Activated CD4-positive, alpha-beta memory T cell treated with anti-CD3 and anti-CD28 coated beads, Interleukin-2, amount 10 ng/mL, durations not matched to agents 7 days and 5 days (primary cell): ENCODE measurements at regions not wholly inside any gene's neighbourhood (a gene's known extent, or its start where the extent isn't known, plus 50 kb on each side); places are given as distances from the start of the nearest gene placed in this dataset.
"Not testable (repeated sequence)": the region's sequence is repeated elsewhere in the genome, so short reads cannot be mapped to it uniquely, and the experiment has no call there.

Source experiments
- CTCF ChIA-PET: fragments of 350-600 bp; sonication (Branson Sonifier 250); formaldehyde crosslinking; loops from one replicate; lab custom pipeline; 2021; ENCODE audit warnings: antibody characterized with exemption, inconsistent platforms; lab: Charles Lee
- POLR2A ChIA-PET: fragments of 350-600 bp; sonication (Branson Sonifier 250); formaldehyde crosslinking; loops from one replicate; lab custom pipeline; 2021; ENCODE audit warnings: antibody characterized with exemption; lab: Charles Lee
- DNase-seq: peaks from one replicate; pipeline ENCODE4 v3.0.0-alpha.2; 2020
- H3K27ac Mint-ChIP-seq: one replicate; pipeline ENCODE4 v1.8.0; 2021; ENCODE audit warnings: mild to moderate bottlenecking, mixed read lengths
- H3K27me3 Mint-ChIP-seq: one replicate; pipeline ENCODE4 v1.8.0; 2021; ENCODE audit warnings: mixed read lengths
- H3K36me3 Mint-ChIP-seq: one replicate; pipeline ENCODE4 v1.8.0; 2021; ENCODE audit warnings: low read depth, mixed read lengths
- H3K4me1 Mint-ChIP-seq: one replicate; pipeline ENCODE4 v1.8.0; 2021; ENCODE audit warnings: mixed read lengths
- H3K4me3 Mint-ChIP-seq: one replicate; pipeline ENCODE4 v1.8.0; 2021; ENCODE audit warnings: mild to moderate bottlenecking, mixed read lengths
- H3K9me3 Mint-ChIP-seq: one replicate; pipeline ENCODE4 v1.8.0; 2021; ENCODE audit warnings: mixed read lengths

DNA sequence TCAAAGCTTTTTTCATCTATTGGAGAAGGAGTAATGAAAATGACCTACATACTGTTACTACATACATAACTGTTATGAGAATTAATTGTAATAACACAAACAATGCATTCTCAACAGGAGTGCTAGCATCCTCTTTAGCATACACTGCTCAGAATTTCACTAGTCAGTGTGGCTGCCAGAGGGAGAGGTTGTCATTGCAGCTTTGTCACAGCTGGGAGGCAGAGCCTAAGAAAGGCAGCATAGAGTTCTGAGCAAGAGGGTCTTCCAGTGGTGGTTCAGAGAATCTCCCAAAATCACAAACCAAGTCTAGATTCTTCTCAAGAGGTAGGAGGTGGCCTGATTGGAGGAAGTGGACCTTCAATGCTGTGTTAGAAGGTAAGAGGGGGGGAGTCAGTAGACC lies 286.7 kb upstream of the CYRIA start:
- ChIA-PET CTCF (no interaction called here), POLR2A (no interaction called here)
- DNase-seq = no peak
- no peak overlapping the region for H3K4me3 Mint-ChIP-seq
- H3K4me1 Mint-ChIP-seq = no peaks in the 10 kb centered on the region
- H3K27me3 Mint-ChIP-seq = no peaks in the 10 kb centered on the region
- no peaks in the 10 kb centered on the region for H3K9me3 Mint-ChIP-seq
- no peak overlapping the region for H3K27ac Mint-ChIP-seq
- H3K36me3 Mint-ChIP-seq = no peaks in the 10 kb centered on the region

DNA sequence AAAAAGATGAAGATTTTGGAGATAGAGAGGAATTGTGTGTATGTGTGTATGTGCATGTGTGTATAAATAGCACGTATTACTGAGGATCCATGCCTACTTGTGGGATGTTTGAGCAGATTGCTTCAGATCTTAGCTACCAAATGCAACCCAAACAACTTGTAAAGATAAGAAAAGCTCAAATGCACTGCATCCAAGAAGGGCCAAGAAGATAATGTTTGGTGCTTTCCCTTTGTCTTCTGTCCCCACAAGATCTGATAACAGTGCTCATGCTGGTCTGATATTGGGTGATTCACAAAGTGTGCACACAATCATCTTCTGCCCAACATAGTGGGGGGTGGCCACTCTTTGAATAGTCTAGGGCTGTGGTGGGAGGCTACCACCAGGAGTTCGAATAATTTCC lies 284.8 kb upstream of the CYRIA start:
- Mint-ChIP-seq H3K27me3 (no peaks in the 10 kb centered on the region), H3K27ac (no peak overlapping the region), H3K9me3 (no peaks in the 10 kb centered on the region), H3K36me3 (no peaks in the 10 kb centered on the region), H3K4me1 (no peaks in the 10 kb centered on the region), H3K4me3 (no peak overlapping the region)
- ChIA-PET CTCF (no interaction called here), POLR2A (no interaction called here)
- no peak for DNase-seq

DNA sequence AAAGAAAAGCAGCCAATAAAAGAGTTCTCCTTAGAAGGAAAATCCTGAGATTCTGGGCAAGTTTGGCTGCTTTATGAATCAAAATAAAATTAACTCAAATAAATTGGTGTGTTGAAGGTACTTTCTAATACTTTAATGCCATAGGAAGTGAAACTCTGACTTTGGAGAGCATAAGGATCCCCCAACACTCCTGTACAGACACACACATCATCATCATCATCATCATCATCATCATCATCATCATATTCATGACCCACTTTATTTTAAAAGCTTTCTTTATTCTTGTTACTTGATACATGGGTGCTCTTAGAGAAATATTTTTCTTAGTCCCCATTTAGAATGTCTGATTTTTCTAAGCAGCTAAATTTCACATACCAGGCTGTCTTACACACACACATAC lies 283.1 kb upstream of the CYRIA start:
- H3K27me3 Mint-ChIP-seq = no peaks in the 10 kb centered on the region
- no peaks in the 10 kb centered on the region for H3K4me1 Mint-ChIP-seq
- ChIA-PET CTCF (no interaction called here), POLR2A (no interaction called here)
- H3K27ac Mint-ChIP-seq = no peak overlapping the region
- H3K4me3 Mint-ChIP-seq = no peak overlapping the region
- no peak for DNase-seq
- H3K36me3 Mint-ChIP-seq = no peaks in the 10 kb centered on the region
- H3K9me3 Mint-ChIP-seq = no peaks in the 10 kb centered on the region

DNA sequence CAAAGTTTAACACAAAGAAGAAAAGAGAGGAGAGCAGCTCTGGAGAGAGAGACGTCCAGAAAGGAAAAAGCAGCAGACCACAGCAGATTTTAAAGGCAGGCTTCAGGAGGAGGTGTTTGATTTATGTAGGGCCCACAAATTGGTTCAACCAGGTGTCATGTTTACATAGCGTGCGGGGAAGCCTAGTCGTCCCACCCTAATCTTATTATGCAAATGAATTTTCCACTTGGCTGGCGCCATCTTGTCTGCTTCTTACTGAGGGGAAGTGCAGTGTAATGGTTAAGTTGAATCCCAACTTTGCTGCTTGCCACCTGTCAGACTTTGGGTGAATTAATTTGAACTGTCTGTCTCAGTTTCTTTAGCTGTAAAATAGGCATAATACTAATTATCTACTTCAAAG lies 282.4 kb upstream of the CYRIA start:
- ChIA-PET CTCF (no interaction called here), POLR2A (no interaction called here)
- Mint-ChIP-seq H3K36me3 (no peaks in the 10 kb centered on the region), H3K4me3 (no peak overlapping the region), H3K9me3 (no peaks in the 10 kb centered on the region), H3K4me1 (no peaks in the 10 kb centered on the region), H3K27ac (no peak overlapping the region), H3K27me3 (no peaks in the 10 kb centered on the region)
- no peak for DNase-seq

DNA sequence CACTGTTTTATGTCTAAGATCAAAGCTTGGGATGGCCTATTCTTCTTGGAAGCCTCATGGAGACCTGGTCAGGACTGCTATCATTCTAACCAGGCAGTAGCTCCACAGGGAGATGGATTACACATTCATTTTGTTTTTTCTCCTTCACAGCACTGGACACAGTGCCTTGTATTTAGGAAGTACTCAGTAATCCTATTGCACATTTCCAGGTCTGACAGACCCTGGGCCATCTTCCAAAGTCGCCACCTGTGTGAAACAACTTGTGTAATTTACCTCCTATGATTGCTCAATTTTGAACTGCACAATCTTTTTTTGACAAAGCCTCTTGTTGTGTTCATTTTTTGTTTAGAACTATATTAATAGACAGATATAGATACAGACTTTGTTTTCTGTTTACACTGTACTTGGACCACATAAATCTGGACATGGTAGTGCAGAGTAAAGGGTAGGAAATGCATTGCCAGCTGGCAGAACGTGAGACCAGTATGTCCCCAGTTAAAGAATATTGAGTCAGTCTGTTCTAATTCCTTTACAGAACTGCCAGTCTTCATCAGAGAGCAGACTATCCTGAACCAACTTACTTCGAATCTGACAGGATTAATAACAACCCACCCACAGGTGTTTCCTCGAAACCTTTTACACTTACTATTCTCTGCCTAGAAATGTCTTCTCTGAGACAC lies 277.8 kb upstream of the CYRIA start:
- H3K9me3 Mint-ChIP-seq = peaks cover 5% of the 10 kb centered on the region
- ChIA-PET POLR2A (no interaction called here), CTCF (no interaction called here)
- H3K27ac Mint-ChIP-seq = no peak overlapping the region
- no peaks in the 10 kb centered on the region for H3K36me3 Mint-ChIP-seq
- no peak for DNase-seq
- no peak overlapping the region for H3K4me3 Mint-ChIP-seq
- no peaks in the 10 kb centered on the region for H3K27me3 Mint-ChIP-seq
- H3K4me1 Mint-ChIP-seq = no peaks in the 10 kb centered on the region

DNA sequence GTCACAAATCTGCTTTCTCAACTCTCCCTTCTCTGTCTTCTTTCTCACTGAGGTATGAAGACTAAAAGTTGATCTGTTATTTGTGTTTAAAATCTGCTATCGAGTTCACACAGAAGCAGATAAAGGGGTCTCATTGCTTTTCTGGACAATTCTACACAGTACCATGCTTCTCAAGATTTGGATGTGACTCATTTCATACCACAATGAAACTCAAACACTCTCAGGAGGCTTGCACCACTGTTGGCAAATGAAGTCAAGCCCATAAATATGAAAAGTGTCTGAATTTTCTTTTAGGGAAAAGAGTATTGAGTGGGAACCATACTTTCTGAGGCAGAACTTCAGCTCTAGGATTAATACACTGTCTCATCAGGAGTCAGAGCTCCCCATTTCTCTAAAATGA lies 274.6 kb upstream of the CYRIA start:
- H3K9me3 Mint-ChIP-seq = peaks cover 9% of the 10 kb centered on the region
- no peaks in the 10 kb centered on the region for H3K36me3 Mint-ChIP-seq
- H3K27ac Mint-ChIP-seq = no peak overlapping the region
- no peaks in the 10 kb centered on the region for H3K4me1 Mint-ChIP-seq
- ChIA-PET CTCF (no interaction called here), POLR2A (no interaction called here)
- no peak overlapping the region for H3K4me3 Mint-ChIP-seq
- no peaks in the 10 kb centered on the region for H3K27me3 Mint-ChIP-seq
- DNase-seq = no peak

DNA sequence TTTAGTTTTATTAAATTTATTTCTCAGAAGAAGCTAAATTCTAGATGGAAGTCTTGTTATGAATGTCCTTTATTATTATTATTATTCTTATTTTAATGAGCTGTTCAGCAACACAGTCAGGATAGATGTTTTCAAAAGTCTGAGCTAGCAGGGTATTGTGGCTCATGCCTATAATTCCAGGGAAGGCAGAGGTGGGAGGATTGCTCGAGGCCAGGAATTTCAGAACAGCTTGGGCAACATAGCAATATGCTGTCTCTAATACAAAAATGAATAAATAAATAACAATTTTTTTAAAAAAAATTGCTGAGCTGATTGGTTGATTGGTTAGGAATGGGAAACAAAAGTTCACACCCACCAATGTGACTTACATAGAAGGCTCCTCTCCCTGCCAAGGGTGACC lies 274.1 kb upstream of the CYRIA start:
- ChIA-PET POLR2A (no interaction called here), CTCF (no interaction called here)
- H3K36me3 Mint-ChIP-seq = no peaks in the 10 kb centered on the region
- no peaks in the 10 kb centered on the region for H3K4me1 Mint-ChIP-seq
- no peak for DNase-seq
- no peak overlapping the region for H3K27ac Mint-ChIP-seq
- no peaks in the 10 kb centered on the region for H3K27me3 Mint-ChIP-seq
- H3K9me3 Mint-ChIP-seq = peaks cover 9% of the 10 kb centered on the region
- no peak overlapping the region for H3K4me3 Mint-ChIP-seq

DNA sequence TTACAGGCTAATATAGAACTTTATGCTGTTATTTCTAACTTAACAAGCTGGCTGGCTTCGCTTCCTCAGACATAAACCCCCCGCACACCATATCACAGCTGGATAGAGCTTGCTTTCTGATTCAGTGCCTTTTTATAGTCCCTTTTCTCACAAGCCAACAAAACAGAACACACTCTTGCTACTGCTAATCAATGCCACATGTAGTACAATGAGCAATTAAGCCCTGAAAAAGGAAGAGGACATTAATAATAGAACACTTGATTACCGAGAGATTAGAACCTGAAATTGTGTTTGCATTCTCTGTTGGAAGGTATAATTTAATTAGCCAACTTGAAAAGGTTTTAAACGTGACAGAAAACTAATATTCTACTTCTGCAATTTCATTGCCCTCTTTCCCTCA lies 267.7 kb upstream of the CYRIA start:
- POLR2A ChIA-PET = no interaction called here
- no peak for DNase-seq

DNA sequence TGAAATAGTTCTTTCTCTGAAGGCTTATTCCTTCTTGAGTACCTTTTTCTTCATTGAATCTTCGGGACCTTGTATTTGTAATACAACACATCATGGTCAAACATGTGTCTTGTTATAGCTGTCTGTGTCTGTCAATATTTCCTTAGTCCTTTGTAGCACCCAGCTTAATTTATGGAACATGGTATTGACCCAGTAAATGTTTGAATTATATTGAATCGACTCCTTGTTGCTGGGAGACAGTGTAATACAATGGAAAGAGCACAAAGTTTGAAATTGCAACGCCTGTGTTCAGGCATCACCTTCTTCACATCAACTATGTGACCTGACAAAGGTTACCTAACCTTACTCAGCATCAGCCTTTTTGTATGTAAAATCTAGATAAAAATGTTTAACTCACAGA lies 267.2 kb upstream of the CYRIA start:
- Mint-ChIP-seq H3K4me3 (no peak overlapping the region), H3K27ac (no peak overlapping the region), H3K36me3 (no peaks in the 10 kb centered on the region), H3K27me3 (no peaks in the 10 kb centered on the region), H3K4me1 (no peaks in the 10 kb centered on the region), H3K9me3 (peaks cover 5% of the 10 kb centered on the region)
- no peak for DNase-seq
- POLR2A ChIA-PET = no interaction called here
- CTCF ChIA-PET = no interaction called here

More for the DNA sequence above, 267.7 kb upstream of the CYRIA start:
- Mint-ChIP-seq H3K4me3 (no peak overlapping the region), H3K4me1 (no peaks in the 10 kb centered on the region), H3K27me3 (no peaks in the 10 kb centered on the region), H3K9me3 (peaks cover 5% of the 10 kb centered on the region), H3K27ac (no peak overlapping the region), H3K36me3 (no peaks in the 10 kb centered on the region)
- CTCF ChIA-PET = no interaction called here

DNA sequence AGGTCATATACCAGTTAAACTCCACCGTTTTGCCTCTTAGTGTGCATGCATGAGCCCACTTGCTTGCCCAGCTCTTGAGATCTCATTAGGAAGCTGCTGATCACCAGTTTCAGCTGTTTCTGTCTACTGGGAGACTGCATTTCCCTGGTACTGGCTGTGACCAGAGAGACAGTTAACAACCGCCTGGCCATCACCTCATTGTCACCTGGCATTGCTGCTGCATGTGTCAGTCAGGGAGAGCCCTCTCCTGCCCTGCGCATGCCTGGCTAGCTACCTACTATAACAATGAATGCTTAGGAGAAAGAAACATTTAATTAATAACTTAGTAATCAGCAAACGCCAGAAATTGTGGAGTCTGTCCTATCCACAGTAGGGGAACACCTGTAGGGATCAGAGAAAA lies 265.8 kb upstream of the CYRIA start:
- H3K4me1 Mint-ChIP-seq = no peaks in the 10 kb centered on the region
- no peak overlapping the region for H3K27ac Mint-ChIP-seq
- POLR2A ChIA-PET = no interaction called here
- H3K9me3 Mint-ChIP-seq = peaks cover 2% of the 10 kb centered on the region
- no peak overlapping the region for H3K4me3 Mint-ChIP-seq
- no peaks in the 10 kb centered on the region for H3K27me3 Mint-ChIP-seq
- CTCF ChIA-PET = no interaction called here
- DNase-seq = no peak
- no peaks in the 10 kb centered on the region for H3K36me3 Mint-ChIP-seq

DNA sequence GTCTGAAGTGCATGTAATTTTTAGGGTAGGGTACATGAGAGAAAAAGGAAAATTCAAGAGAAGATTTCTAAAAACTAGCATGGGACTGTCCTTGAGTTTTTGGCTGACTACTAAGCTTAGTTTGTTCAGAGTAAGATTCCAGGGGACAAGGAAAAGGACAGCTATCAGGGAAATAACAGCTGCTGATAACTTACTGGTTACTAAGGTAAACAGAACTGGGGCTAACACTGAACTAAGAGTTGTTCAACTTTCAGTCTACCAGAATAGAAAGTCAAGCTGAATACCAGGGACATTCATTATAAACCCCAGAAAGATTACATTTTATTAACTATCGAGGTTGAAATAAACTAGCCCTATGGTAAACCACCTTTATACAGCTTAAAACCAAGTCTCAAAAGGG lies 261.8 kb upstream of the CYRIA start:
- H3K27ac Mint-ChIP-seq = no peak overlapping the region
- DNase-seq = no peak
- no peaks in the 10 kb centered on the region for H3K27me3 Mint-ChIP-seq
- H3K9me3 Mint-ChIP-seq = peaks cover 2% of the 10 kb centered on the region
- ChIA-PET CTCF (no interaction called here), POLR2A (no interaction called here)
- no peaks in the 10 kb centered on the region for H3K4me1 Mint-ChIP-seq
- no peaks in the 10 kb centered on the region for H3K36me3 Mint-ChIP-seq
- no peak overlapping the region for H3K4me3 Mint-ChIP-seq

DNA sequence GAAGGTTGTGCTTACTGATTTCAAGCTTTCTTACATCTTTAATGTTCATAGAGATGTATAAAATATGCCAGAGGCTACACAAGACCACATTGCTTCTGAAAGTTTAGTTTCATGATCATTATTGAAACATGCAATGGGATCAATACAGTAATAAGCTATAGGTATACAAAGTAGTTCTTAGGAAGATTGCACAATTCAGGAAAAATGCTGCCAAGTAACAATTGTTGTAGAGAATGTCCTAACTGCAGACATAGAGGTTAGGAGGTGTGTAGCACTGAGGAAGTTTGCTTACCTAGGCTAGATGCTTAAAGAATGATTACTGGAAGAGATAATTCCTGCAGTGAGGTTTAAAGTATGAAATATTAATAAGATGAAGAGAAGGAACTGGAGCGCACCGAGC lies 259.5 kb upstream of the CYRIA start:
- H3K4me1 Mint-ChIP-seq = no peaks in the 10 kb centered on the region
- DNase-seq = no peak
- CTCF ChIA-PET = no interaction called here

DNA sequence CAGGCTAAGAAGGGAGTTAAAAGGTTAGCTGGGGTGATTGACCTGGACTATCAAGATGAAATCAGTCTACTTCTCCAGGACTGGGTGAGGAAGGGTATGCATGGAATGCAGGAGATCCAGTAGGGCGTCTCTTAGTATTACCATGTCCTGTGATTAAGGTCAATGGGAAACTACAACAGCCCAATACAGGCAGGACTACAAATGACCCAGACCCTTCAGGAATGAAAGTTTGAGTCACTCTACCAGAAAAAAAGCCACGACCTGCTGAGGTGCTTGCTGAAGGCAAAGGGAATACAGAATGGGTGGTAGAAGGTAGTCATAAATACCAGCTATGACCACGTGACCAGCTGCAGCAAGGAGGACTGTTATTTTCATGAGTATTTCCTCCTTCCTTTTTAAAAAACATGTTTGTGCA lies 249.7 kb upstream of the CYRIA start:
- DNase-seq, POLR2A ChIA-PET, H3K27me3 Mint-ChIP-seq, H3K9me3 Mint-ChIP-seq, H3K36me3 Mint-ChIP-seq, H3K4me1 Mint-ChIP-seq, CTCF ChIA-PET, H3K27ac Mint-ChIP-seq, H3K4me3 Mint-ChIP-seq: not testable (repeated sequence)

More for the DNA sequence above, 259.5 kb upstream of the CYRIA start:
- Mint-ChIP-seq H3K36me3 (no peaks in the 10 kb centered on the region), H3K27me3 (no peaks in the 10 kb centered on the region), H3K4me3 (no peak overlapping the region), H3K27ac (no peak overlapping the region), H3K9me3 (no peaks in the 10 kb centered on the region)
- POLR2A ChIA-PET = no interaction called here

DNA sequence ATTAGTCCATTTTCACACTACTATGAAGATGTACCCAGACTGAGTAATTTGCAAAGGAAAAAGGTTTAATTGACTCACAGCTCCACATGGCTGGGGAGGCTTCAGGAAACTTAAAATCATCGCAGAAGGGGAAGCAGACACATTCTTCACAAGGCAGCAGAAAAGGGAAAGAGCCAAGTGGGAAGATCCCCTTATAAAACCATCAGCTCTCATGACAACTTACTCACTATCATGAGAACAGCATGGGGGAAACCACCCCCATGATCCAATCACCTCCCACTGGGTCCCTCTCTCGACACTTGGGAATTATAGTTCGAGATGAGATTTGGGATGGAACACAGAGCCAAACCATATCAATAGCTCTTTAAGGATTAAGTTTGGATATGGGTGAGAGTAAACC lies 246.1 kb upstream of the CYRIA start:
- no peak overlapping the region for H3K4me3 Mint-ChIP-seq
- POLR2A ChIA-PET = no interaction called here
- no peak overlapping the region for H3K27ac Mint-ChIP-seq
- no peaks in the 10 kb centered on the region for H3K36me3 Mint-ChIP-seq
- H3K9me3 Mint-ChIP-seq = peaks cover 6% of the 10 kb centered on the region
- CTCF ChIA-PET = interaction anchor here (0.6 kb wide), 1 partner anchor 734 kb away, joined by 3 read pairs; no protein-coding TSS in a partner anchor
- H3K27me3 Mint-ChIP-seq = no peaks in the 10 kb centered on the region
- H3K4me1 Mint-ChIP-seq = no peaks in the 10 kb centered on the region
- no peak for DNase-seq
